PC-3 (cell line): ENCODE measurements at regions not wholly inside any gene's neighbourhood (a gene's known extent, or its start where the extent isn't known, plus 50 kb on each side); places are given as distances from the start of the nearest gene placed in this dataset.
"Not testable (repeated sequence)": the region's sequence is repeated elsewhere in the genome, so short reads cannot be mapped to it uniquely, and the experiment has no call there.

ENCODE experiments used
- CTCF ChIP-seq: fragments of 300-600 bp; sonication (generic); conservative IDR thresholded peaks from 2 replicates; pipeline ENCODE4 v1.5.1; 2017; ENCODE audit warnings: antibody characterized with exemption, low read depth, mild to moderate bottlenecking, low read length
- EZH2 ChIP-seq: fragments of 300-600 bp; sonication (generic); IDR thresholded peaks from one replicate; pipeline ENCODE4 v1.6.1; 2017; ENCODE audit warnings: antibody characterized with exemption, mild to moderate bottlenecking, low read length; ENCODE audit not compliant: unreplicated experiment
- EZH2phosphoT487 ChIP-seq: fragments of 300-600 bp; sonication (generic); IDR thresholded peaks from 2 replicates; pipeline ENCODE4 v1.6.1; 2018; ENCODE audit warnings: mild to moderate bottlenecking, antibody characterized with exemption, low read length, borderline replicate concordance

- TF ChIP-seq CTCF, EZH2, EZH2phosphoT487: not testable (repeated sequence)
These were observed 67.2 kb downstream of the SYT15 start for GRCh38 chr10:46646132-46646531.
